GM23338 (cell line): ENCODE measurements at regions not wholly inside any gene's neighbourhood (a gene's known extent, or its start where the extent isn't known, plus 50 kb on each side); places are given as distances from the start of the nearest gene placed in this dataset.

Experiments
- ATAC-seq: fragments of 200-7000 bp; cut with Tn5 transposase; 3 replicates; pipeline ENCODE4 v1.9.1; 2020
- DNase-seq: peaks from one replicate; pipeline ENCODE4 v3.0.0-alpha.2; 2015; ENCODE audit warnings: low spot score
- H2AFZ ChIP-seq: fragments of 200-600 bp; sonication (generic); 2 replicates; pipeline ENCODE4 v1.8.0; 2016; ENCODE audit warnings: antibody characterized with exemption, mild to moderate bottlenecking, moderate library complexity
- H3F3A ChIP-seq: fragments of 200-600 bp; sonication (generic); replicated peaks from 2 replicates; pipeline ENCODE4 v1.8.0; 2017; ENCODE audit warnings: antibody characterized with exemption, mixed run types, low read depth
- H3K27ac ChIP-seq: fragments of 200-600 bp; sonication (generic); 2 replicates; pipeline ENCODE4 v1.6.1; 2016; ENCODE audit warnings: low read depth
- H3K27me3 ChIP-seq: fragments of 200-600 bp; sonication (generic); 2 replicates; pipeline ENCODE4 v1.8.0; 2016; ENCODE audit warnings: mild to moderate bottlenecking, mixed run types, moderate library complexity; ENCODE audit not compliant: insufficient read depth
- H3K36me3 ChIP-seq: fragments of 200-600 bp; sonication (generic); 2 replicates; pipeline ENCODE4 v1.8.0; 2016; ENCODE audit warnings: mild to moderate bottlenecking; ENCODE audit not compliant: insufficient read depth
- H3K4me1 ChIP-seq: fragments of 200-600 bp; sonication (generic); 2 replicates; pipeline ENCODE4 v1.8.0; 2016; ENCODE audit warnings: mild to moderate bottlenecking, moderate library complexity; ENCODE audit not compliant: insufficient read depth
- H3K4me2 ChIP-seq: fragments of 200-600 bp; sonication (generic); 2 replicates; pipeline ENCODE4 v1.7.1; 2017; ENCODE audit warnings: mixed run types
- H3K4me3 ChIP-seq: fragments of 200-600 bp; sonication (generic); 2 replicates; pipeline ENCODE4 v1.6.1; 2016; ENCODE audit warnings: mixed run types
- H3K79me2 ChIP-seq: fragments of 200-600 bp; sonication (generic); replicated peaks from 2 replicates; pipeline ENCODE4 v1.8.0; 2017; ENCODE audit warnings: mild to moderate bottlenecking; ENCODE audit not compliant: insufficient read depth
- H3K9me2 ChIP-seq: fragments of 200-600 bp; sonication (generic); 2 replicates; pipeline ENCODE4 v1.8.0; 2017; ENCODE audit not compliant: insufficient read depth
- H4K20me1 ChIP-seq: fragments of 200-600 bp; sonication (generic); replicated peaks from 2 replicates; pipeline ENCODE4 v1.8.0; 2017; ENCODE audit warnings: mild to moderate bottlenecking; ENCODE audit not compliant: insufficient read depth
- H3K27ac Mint-ChIP-seq: 2 replicates; pipeline ENCODE4 v1.8.0; 2020; ENCODE audit warnings: inconsistent platforms, mild to moderate bottlenecking, moderate library complexity, mixed read lengths
- H3K27me3 Mint-ChIP-seq: 3 replicates; pipeline ENCODE4 v1.8.0; 2022; ENCODE audit warnings: low read depth, mild to moderate bottlenecking, moderate library complexity, mixed read lengths, inconsistent platforms; ENCODE audit not compliant: insufficient read depth, poor library complexity
- H3K36me3 Mint-ChIP-seq: 3 replicates; pipeline ENCODE4 v1.8.0; 2021; ENCODE audit warnings: low read depth, mild to moderate bottlenecking, inconsistent platforms, moderate library complexity, mixed read lengths
- H3K4me1 Mint-ChIP-seq: 3 replicates; pipeline ENCODE4 v1.8.0; 2020; ENCODE audit warnings: mild to moderate bottlenecking, inconsistent platforms, mixed read lengths
- H3K4me3 Mint-ChIP-seq: 3 replicates; pipeline ENCODE4 v1.8.0; 2021; ENCODE audit warnings: moderate library complexity, mild to moderate bottlenecking, inconsistent platforms, mixed read lengths
- H3K9me3 Mint-ChIP-seq: 3 replicates; pipeline ENCODE4 v1.8.0; 2020; ENCODE audit warnings: moderate library complexity, mild to moderate bottlenecking, inconsistent platforms, mixed read lengths
- CTCF ChIP-seq, 2 experiments: fragments of 200-600 bp in 1 of 2; sonication (generic) in 1 of 2; conservative IDR thresholded peaks; 2 replicates each; pipeline versions ENCODE4 v1.5.1 to v1.6.1; 2016 to 2017; ENCODE audit warnings: antibody characterized with exemption in 2 of 2, low read depth in 2 of 2, mild to moderate bottlenecking in 2 of 2, moderate library complexity in 1 of 2
- ETS1 ChIP-seq: IDR thresholded peaks from 2 replicates; pipeline ENCODE4 v1.6.1; 2016; ENCODE audit warnings: antibody characterized with exemption
- EZH2phosphoT487 ChIP-seq: fragments of 200-600 bp; sonication (generic); IDR thresholded peaks from one replicate; pipeline ENCODE4 v1.8.1; 2018; ENCODE audit warnings: antibody characterized with exemption; ENCODE audit not compliant: unreplicated experiment
- NANOG ChIP-seq: IDR thresholded peaks from 2 replicates; pipeline ENCODE4 v1.6.1; 2016; ENCODE audit warnings: antibody characterized with exemption, borderline replicate concordance
- REST ChIP-seq: IDR thresholded peaks from one replicate; pipeline ENCODE4 v1.6.1; 2018; ENCODE audit warnings: antibody characterized with exemption; ENCODE audit not compliant: unreplicated experiment
- STAT1 ChIP-seq: IDR thresholded peaks from one replicate; pipeline ENCODE4 v1.6.1; 2016; ENCODE audit warnings: antibody characterized with exemption; ENCODE audit not compliant: unreplicated experiment
- ZNF331 ChIP-seq: fragments of 250-450 bp; sonication (Bioruptor Pico); IDR thresholded peaks from 2 replicates; pipeline ENCODE4 v1.5.0; 2020; ENCODE audit warnings: low read depth, mild to moderate bottlenecking, moderate library complexity
- ZNF462 ChIP-seq: fragments of 250-450 bp; sonication (Bioruptor Pico); IDR thresholded peaks from 2 replicates; pipeline ENCODE4 v1.5.0; 2020; ENCODE audit warnings: mild to moderate bottlenecking, moderate library complexity

- TF ChIP-seq CTCF (conservative IDR thresholded peaks at IDR 0.05; ENCODE audit: low read depth in 2 of 2), result no peak
- no peak for TF ChIP-seq EZH2phosphoT487
- no peak for TF ChIP-seq NANOG
- TF ChIP-seq STAT1, result no peak
- TF ChIP-seq ZNF331, result no peak
- TF ChIP-seq ETS1, result no peak
Observed at GRCh38 chr18:22309191-22309590, 108.5 kb downstream of the CTAGE1 start (continued).

GRCh38 chr18:22307528-22307927 is 110.2 kb downstream of the CTAGE1 start:
- Mint-ChIP-seq H3K4me1 (no peaks in the 10 kb centered on the region), H3K27ac (no peak overlapping the region), H3K4me3 (no peak overlapping the region), H3K36me3 (no peaks in the 10 kb centered on the region), H3K27me3 (no peaks in the 10 kb centered on the region), H3K9me3 (peaks cover 5% of the 10 kb centered on the region; the same call in 2 of the 3 replicates)
- H3K9me2 ChIP-seq, result 0 out of 2 replicates have a peak, but pooled peaks cover 6% of the 10 kb centered on the region
- no peaks in the 10 kb centered on the region for H3K4me1 ChIP-seq
- DNase-seq (no peak), ATAC-seq (no peak)
- no peak overlapping the region for H3K4me3 ChIP-seq
- H3K27ac ChIP-seq, result no peak overlapping the region
- H3K36me3 ChIP-seq, result no peaks in the 10 kb centered on the region
- no peaks in the 10 kb centered on the region for H3K27me3 ChIP-seq
- no peak overlapping the region for H3K4me2 ChIP-seq
- H2AFZ ChIP-seq, result no peak overlapping the region
- no peaks in the 10 kb centered on the region for H4K20me1 ChIP-seq
- no peaks in the 10 kb centered on the region for H3F3A ChIP-seq
- H3K79me2 ChIP-seq, result no peaks in the 10 kb centered on the region
- TF ChIP-seq REST (no peak), ETS1 (no peak), NANOG (no peak), ZNF462 (CRISPR knock-in tag) (no peak), CTCF (conservative IDR thresholded peaks at IDR 0.05; ENCODE audit: low read depth in 2 of 2) (no peak), STAT1 (no peak), ZNF331 (no peak)
